HEK293 (cell line): ENCODE measurements at regions not wholly inside any gene's neighbourhood (a gene's known extent, or its start where the extent isn't known, plus 50 kb on each side); places are given as distances from the start of the nearest gene placed in this dataset.

Source experiments
- CTCF ChIA-PET: fragments of 350-600 bp; formaldehyde crosslinking; extraction: SDS; loops from one replicate; lab custom pipeline; 2021; ENCODE audit warnings: antibody characterized with exemption; lab: Yijun Ruan, JAX
- POLR2A ChIA-PET: fragments of 300-600 bp; formaldehyde crosslinking; extraction: SDS; loops from one replicate; lab custom pipeline; 2020; ENCODE audit warnings: antibody characterized with exemption, inconsistent platforms; lab: Yijun Ruan, JAX
- H3K27ac ChIP-seq: fragments of 200-500 bp; sonication (Bioruptor generic); 2 replicates; pipeline ENCODE4 v1.5.1; 2014; ENCODE audit warnings: low read depth, low read length, control low read depth, inconsistent platforms; ENCODE audit errors: extremely low read depth
- H3K36me3 ChIP-seq, 2 experiments: fragments of 200-500 bp in 1 of 2; sonication (Bioruptor generic) in 1 of 2; 1 replicate in 1 of 2; 2 replicates in 1 of 2; pipeline ENCODE4 v1.5.1; 2014 to 2017; ENCODE audit warnings: inconsistent platforms in 2 of 2, low read length in 2 of 2; ENCODE audit not compliant: control insufficient read depth in 2 of 2, insufficient read depth in 1 of 2
- H3K4me1 ChIP-seq: fragments of 200-500 bp; sonication (Bioruptor generic); 2 replicates; pipeline ENCODE4 v1.5.1; 2014; ENCODE audit warnings: mild to moderate bottlenecking, low read length, inconsistent platforms; ENCODE audit not compliant: control insufficient read depth, insufficient read depth
- H3K4me3 ChIP-seq: 2 replicates; pipeline ENCODE4 v1.5.1; 2011; ENCODE audit warnings: low read depth, mild to moderate bottlenecking, control low read depth, low read length, moderate library complexity
- H3K9me3 ChIP-seq: fragments of 200-500 bp; sonication (Bioruptor generic); 2 replicates; pipeline ENCODE4 v1.5.1; 2014; ENCODE audit warnings: low read depth, low read length, inconsistent platforms; ENCODE audit not compliant: control insufficient read depth, insufficient read depth
- FEZF1 ChIP-seq: fragments of 450-650 bp; formaldehyde crosslinking; IDR thresholded peaks from 2 replicates; pipeline ENCODE4 v1.5.1; 2016; ENCODE audit warnings: missing biosample characterization, missing genetic modification characterization
- TCF7L2 ChIP-seq: IDR thresholded peaks from 2 replicates; pipeline ENCODE4 v1.6.1; 2011; ENCODE audit warnings: low read depth, mild to moderate bottlenecking, inconsistent platforms, low read length, moderate library complexity, borderline replicate concordance
- ZBTB1 ChIP-seq: fragments of 450-650 bp; formaldehyde crosslinking; IDR thresholded peaks from 2 replicates; pipeline ENCODE4 v1.5.1; 2016; ENCODE audit warnings: missing biosample characterization, missing genetic modification characterization
- ZIC2 ChIP-seq: fragments of 450-650 bp; formaldehyde crosslinking; IDR thresholded peaks from 2 replicates; pipeline ENCODE4 v1.5.1; 2016; ENCODE audit warnings: missing biosample characterization, missing genetic modification characterization
- ZNF155 ChIP-seq: fragments of 450-650 bp; formaldehyde crosslinking; IDR thresholded peaks from 2 replicates; pipeline ENCODE4 v1.5.1; 2016; ENCODE audit warnings: missing biosample characterization, missing genetic modification characterization
- ZNF2 ChIP-seq: fragments of 450-650 bp; formaldehyde crosslinking; IDR thresholded peaks from 2 replicates; pipeline ENCODE4 v1.5.1; 2016; ENCODE audit warnings: missing biosample characterization, missing genetic modification characterization
- ZNF214 ChIP-seq: fragments of 450-650 bp; formaldehyde crosslinking; IDR thresholded peaks from 2 replicates; pipeline ENCODE4 v1.5.1; 2017; ENCODE audit warnings: missing biosample characterization, mild to moderate bottlenecking, missing genetic modification characterization, borderline replicate concordance
- ZNF398 ChIP-seq: fragments of 450-650 bp; formaldehyde crosslinking; IDR thresholded peaks from 2 replicates; pipeline ENCODE4 v1.5.1; 2017; ENCODE audit warnings: missing biosample characterization, missing genetic modification characterization
- ZNF423 ChIP-seq: fragments of 450-650 bp; formaldehyde crosslinking; IDR thresholded peaks from 2 replicates; pipeline ENCODE4 v1.5.1; 2016; ENCODE audit warnings: missing biosample characterization, missing genetic modification characterization
- ZNF548 ChIP-seq: fragments of 450-650 bp; formaldehyde crosslinking; IDR thresholded peaks from 2 replicates; pipeline ENCODE4 v1.5.1; 2016; ENCODE audit warnings: missing biosample characterization, missing genetic modification characterization
- ZNF561 ChIP-seq: fragments of 450-650 bp; IDR thresholded peaks from 2 replicates; pipeline ENCODE4 v1.5.1; 2018; ENCODE audit warnings: missing biosample characterization, missing genetic modification characterization, borderline replicate concordance
- ZNF610 ChIP-seq: fragments of 450-650 bp; formaldehyde crosslinking; IDR thresholded peaks from 2 replicates; pipeline ENCODE4 v1.5.1; 2016; ENCODE audit warnings: missing biosample characterization, missing genetic modification characterization, borderline replicate concordance
- ZNF654 ChIP-seq: fragments of 450-650 bp; formaldehyde crosslinking; IDR thresholded peaks from 2 replicates; pipeline ENCODE4 v1.5.1; 2016; ENCODE audit warnings: low read depth, missing biosample characterization, missing genetic modification characterization
- ZNF664 ChIP-seq: fragments of 450-650 bp; formaldehyde crosslinking; IDR thresholded peaks from 2 replicates; pipeline ENCODE4 v1.5.1; 2016; ENCODE audit warnings: missing biosample characterization, missing genetic modification characterization
- ZNF76 ChIP-seq: fragments of 450-650 bp; formaldehyde crosslinking; IDR thresholded peaks from 2 replicates; pipeline ENCODE4; 2016; ENCODE audit warnings: low read depth, missing biosample characterization, missing genetic modification characterization, borderline replicate concordance
- TF ChIP-seq, protein P1 (sequence below): fragments of 450-650 bp; formaldehyde crosslinking; IDR thresholded peaks from 2 replicates; pipeline ENCODE4 v1.5.1; 2016; ENCODE audit warnings: missing biosample characterization, missing genetic modification characterization
- TF ChIP-seq, protein P2 (sequence below): fragments of 450-650 bp; formaldehyde crosslinking; IDR thresholded peaks from 2 replicates; pipeline ENCODE4 v1.5.1; 2016; ENCODE audit warnings: missing biosample characterization, missing genetic modification characterization
- TF ChIP-seq, protein P3 (sequence below): fragments of 450-650 bp; formaldehyde crosslinking; IDR thresholded peaks from 2 replicates; pipeline ENCODE4 v1.5.1; 2016; ENCODE audit warnings: missing biosample characterization, missing genetic modification characterization
- TF ChIP-seq, protein P4 (sequence below): fragments of 450-650 bp; formaldehyde crosslinking; conservative IDR thresholded peaks from 2 replicates; pipeline ENCODE4 v1.5.1; 2016; ENCODE audit warnings: low read depth, missing biosample characterization, missing genetic modification characterization

DNA sequence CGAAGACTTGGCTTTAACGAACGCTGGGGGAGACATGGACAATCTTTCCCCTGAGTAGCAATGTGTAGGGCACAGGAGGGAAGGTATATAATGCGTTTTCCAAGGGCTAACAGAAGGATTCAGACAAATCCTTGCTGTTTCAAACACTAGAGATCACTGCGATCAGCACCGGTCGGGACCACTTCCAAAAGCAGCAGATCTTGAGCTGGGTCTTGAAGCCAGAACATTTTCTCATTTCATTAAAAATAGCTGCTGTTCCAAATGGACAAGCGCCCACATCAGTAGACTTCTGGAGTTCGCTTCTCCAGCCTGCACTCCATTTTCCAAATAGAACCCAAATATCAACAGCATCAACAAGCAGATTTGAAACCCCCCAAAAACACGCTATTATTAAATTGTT lies 65.1 kb upstream of the MAPRE2 start:
- Histone ChIP-seq H3K27ac (no peak overlapping the region), H3K36me3 (no peaks in the 10 kb centered on the region), H3K4me1 (no peaks in the 10 kb centered on the region), H3K4me3 (peak overlapping the region; percentile 76; the same call in 1 of the 2 replicates), H3K9me3 (no peaks in the 10 kb centered on the region)
- ChIA-PET POLR2A (no interaction called here), CTCF (interaction anchor here (1.0 to 1.1 kb wide), 2 partner anchors 27 to 30 kb away, joined by 3 read pairs; no protein-coding TSS in a partner anchor)
- no peak for TF ChIP-seq ZNF155
- TF ChIP-seq ZNF654 (tag by site-specific recombination): no peak
- TF ChIP-seq, protein P1, sequence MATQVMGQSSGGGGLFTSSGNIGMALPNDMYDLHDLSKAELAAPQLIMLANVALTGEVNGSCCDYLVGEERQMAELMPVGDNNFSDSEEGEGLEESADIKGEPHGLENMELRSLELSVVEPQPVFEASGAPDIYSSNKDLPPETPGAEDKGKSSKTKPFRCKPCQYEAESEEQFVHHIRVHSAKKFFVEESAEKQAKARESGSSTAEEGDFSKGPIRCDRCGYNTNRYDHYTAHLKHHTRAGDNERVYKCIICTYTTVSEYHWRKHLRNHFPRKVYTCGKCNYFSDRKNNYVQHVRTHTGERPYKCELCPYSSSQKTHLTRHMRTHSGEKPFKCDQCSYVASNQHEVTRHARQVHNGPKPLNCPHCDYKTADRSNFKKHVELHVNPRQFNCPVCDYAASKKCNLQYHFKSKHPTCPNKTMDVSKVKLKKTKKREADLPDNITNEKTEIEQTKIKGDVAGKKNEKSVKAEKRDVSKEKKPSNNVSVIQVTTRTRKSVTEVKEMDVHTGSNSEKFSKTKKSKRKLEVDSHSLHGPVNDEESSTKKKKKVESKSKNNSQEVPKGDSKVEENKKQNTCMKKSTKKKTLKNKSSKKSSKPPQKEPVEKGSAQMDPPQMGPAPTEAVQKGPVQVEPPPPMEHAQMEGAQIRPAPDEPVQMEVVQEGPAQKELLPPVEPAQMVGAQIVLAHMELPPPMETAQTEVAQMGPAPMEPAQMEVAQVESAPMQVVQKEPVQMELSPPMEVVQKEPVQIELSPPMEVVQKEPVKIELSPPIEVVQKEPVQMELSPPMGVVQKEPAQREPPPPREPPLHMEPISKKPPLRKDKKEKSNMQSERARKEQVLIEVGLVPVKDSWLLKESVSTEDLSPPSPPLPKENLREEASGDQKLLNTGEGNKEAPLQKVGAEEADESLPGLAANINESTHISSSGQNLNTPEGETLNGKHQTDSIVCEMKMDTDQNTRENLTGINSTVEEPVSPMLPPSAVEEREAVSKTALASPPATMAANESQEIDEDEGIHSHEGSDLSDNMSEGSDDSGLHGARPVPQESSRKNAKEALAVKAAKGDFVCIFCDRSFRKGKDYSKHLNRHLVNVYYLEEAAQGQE: no peak
- TF ChIP-seq ZNF548 (tag by site-specific recombination): no peak
- no peak for TF ChIP-seq ZNF664 (tag by site-specific recombination)
- TF ChIP-seq, protein P2, sequence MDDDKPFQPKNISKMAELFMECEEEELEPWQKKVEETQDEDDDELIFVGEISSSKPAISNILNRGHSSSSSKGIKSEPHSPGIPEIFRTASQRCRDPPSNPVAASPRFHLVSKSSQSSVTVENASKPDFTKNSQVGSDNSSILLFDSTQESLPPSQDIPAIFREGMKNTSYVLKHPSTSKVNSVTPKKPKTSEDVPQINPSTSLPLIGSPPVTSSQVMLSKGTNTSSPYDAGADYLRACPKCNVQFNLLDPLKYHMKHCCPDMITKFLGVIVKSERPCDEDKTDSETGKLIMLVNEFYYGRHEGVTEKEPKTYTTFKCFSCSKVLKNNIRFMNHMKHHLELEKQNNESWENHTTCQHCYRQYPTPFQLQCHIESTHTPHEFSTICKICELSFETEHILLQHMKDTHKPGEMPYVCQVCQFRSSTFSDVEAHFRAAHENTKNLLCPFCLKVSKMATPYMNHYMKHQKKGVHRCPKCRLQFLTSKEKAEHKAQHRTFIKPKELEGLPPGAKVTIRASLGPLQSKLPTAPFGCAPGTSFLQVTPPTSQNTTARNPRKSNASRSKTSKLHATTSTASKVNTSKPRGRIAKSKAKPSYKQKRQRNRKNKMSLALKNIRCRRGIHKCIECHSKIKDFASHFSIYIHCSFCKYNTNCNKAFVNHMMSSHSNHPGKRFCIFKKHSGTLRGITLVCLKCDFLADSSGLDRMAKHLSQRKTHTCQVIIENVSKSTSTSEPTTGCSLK (tag by site-specific recombination): no peak

GRCh38 chr18:34976534-34976898 lies 64.7 kb upstream of the MAPRE2 start:
- ChIA-PET POLR2A (no interaction called here), CTCF (interaction anchor here (1.1 kb wide), 1 partner anchor 28 kb away, joined by 3 read pairs; no protein-coding TSS in a partner anchor)
- H3K4me3 ChIP-seq: peak overlapping the region; percentile 76
- no peaks in the 10 kb centered on the region for H3K36me3 ChIP-seq
- no peak overlapping the region; the same call in 1 of the 2 replicates for H3K27ac ChIP-seq
- no peaks in the 10 kb centered on the region for H3K4me1 ChIP-seq
- H3K9me3 ChIP-seq: no peaks in the 10 kb centered on the region
- TF ChIP-seq, protein P3, sequence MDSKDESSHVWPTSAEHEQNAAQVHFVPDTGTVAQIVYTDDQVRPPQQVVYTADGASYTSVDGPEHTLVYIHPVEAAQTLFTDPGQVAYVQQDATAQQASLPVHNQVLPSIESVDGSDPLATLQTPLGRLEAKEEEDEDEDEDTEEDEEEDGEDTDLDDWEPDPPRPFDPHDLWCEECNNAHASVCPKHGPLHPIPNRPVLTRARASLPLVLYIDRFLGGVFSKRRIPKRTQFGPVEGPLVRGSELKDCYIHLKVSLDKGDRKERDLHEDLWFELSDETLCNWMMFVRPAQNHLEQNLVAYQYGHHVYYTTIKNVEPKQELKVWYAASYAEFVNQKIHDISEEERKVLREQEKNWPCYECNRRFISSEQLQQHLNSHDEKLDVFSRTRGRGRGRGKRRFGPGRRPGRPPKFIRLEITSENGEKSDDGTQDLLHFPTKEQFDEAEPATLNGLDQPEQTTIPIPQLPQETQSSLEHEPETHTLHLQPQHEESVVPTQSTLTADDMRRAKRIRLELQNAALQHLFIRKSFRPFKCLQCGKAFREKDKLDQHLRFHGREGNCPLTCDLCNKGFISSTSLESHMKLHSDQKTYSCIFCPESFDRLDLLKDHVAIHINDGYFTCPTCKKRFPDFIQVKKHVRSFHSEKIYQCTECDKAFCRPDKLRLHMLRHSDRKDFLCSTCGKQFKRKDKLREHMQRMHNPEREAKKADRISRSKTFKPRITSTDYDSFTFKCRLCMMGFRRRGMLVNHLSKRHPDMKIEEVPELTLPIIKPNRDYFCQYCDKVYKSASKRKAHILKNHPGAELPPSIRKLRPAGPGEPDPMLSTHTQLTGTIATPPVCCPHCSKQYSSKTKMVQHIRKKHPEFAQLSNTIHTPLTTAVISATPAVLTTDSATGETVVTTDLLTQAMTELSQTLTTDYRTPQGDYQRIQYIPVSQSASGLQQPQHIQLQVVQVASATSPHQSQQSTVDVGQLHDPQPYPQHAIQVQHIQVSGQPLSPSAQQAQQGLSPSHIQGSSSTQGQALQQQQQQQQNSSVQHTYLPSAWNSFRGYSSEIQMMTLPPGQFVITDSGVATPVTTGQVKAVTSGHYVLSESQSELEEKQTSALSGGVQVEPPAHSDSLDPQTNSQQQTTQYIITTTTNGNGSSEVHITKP: peak; percentile 45; the same call in 1 of the 2 replicates
- TF ChIP-seq ZNF398: peak; percentile 44; the same call in 1 of the 2 replicates
- TF ChIP-seq ZNF214 (tag by site-specific recombination): no peak
- TF ChIP-seq ZNF610 (tag by site-specific recombination): no peak
- TF ChIP-seq ZNF2: no peak
- TF ChIP-seq ZNF76 (tag by site-specific recombination): no peak
- peak; percentile 58; the same call in 1 of the 2 replicates for TF ChIP-seq ZNF561 (tag by site-specific recombination)
- TF ChIP-seq ZIC2 (tag by site-specific recombination): peak; percentile 41; the same call in 1 of the 2 replicates
- TF ChIP-seq TCF7L2: peak; percentile 65; the same call in 1 of the 2 replicates
- peak; percentile 51 for TF ChIP-seq FEZF1
- TF ChIP-seq, protein P4, sequence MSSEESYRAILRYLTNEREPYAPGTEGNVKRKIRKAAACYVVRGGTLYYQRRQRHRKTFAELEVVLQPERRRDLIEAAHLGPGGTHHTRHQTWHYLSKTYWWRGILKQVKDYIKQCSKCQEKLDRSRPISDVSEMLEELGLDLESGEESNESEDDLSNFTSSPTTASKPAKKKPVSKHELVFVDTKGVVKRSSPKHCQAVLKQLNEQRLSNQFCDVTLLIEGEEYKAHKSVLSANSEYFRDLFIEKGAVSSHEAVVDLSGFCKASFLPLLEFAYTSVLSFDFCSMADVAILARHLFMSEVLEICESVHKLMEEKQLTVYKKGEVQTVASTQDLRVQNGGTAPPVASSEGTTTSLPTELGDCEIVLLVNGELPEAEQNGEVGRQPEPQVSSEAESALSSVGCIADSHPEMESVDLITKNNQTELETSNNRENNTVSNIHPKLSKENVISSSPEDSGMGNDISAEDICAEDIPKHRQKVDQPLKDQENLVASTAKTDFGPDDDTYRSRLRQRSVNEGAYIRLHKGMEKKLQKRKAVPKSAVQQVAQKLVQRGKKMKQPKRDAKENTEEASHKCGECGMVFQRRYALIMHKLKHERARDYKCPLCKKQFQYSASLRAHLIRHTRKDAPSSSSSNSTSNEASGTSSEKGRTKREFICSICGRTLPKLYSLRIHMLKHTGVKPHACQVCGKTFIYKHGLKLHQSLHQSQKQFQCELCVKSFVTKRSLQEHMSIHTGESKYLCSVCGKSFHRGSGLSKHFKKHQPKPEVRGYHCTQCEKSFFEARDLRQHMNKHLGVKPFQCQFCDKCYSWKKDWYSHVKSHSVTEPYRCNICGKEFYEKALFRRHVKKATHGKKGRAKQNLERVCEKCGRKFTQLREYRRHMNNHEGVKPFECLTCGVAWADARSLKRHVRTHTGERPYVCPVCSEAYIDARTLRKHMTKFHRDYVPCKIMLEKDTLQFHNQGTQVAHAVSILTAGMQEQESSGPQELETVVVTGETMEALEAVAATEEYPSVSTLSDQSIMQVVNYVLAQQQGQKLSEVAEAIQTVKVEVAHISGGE: 0 out of 2 replicates have a peak, but pooled peaks have one; percentile 33
- TF ChIP-seq ZNF423 (tag by site-specific recombination): 0 out of 2 replicates have a peak, but pooled peaks have one; percentile 69
- TF ChIP-seq ZBTB1: peak; percentile 67; the same call in 1 of the 2 replicates
